HEK293 (cell line): ENCODE measurements at regions not wholly inside any gene's neighbourhood (a gene's known extent, or its start where the extent isn't known, plus 50 kb on each side); places are given as distances from the start of the nearest gene placed in this dataset.

Source experiments
- CTCF ChIP-seq: fragments of 450-650 bp; formaldehyde crosslinking; IDR thresholded peaks from 2 replicates; pipeline ENCODE4 v1.5.1; 2016; ENCODE audit warnings: missing biosample characterization, missing genetic modification characterization
- GLIS2 ChIP-seq: fragments of 450-650 bp; formaldehyde crosslinking; IDR thresholded peaks from 2 replicates; pipeline ENCODE4 v1.5.1; 2016; ENCODE audit warnings: missing biosample characterization, missing genetic modification characterization
- HOXA7 ChIP-seq: sonication (generic); formaldehyde crosslinking; IDR thresholded peaks from 2 replicates; pipeline ENCODE4 v1.8.1; 2022; ENCODE audit warnings: missing genetic modification reagents, borderline replicate concordance
- KLF1 ChIP-seq: fragments of 450-650 bp; formaldehyde crosslinking; IDR thresholded peaks from 2 replicates; pipeline ENCODE4 v1.5.1; 2016; ENCODE audit warnings: missing biosample characterization, missing genetic modification characterization
- KLF9 ChIP-seq: fragments of 450-650 bp; formaldehyde crosslinking; IDR thresholded peaks from 2 replicates; pipeline ENCODE4 v1.5.1; 2016; ENCODE audit warnings: missing biosample characterization, missing genetic modification characterization, low read depth
- REST ChIP-seq: fragments of 450-650 bp; formaldehyde crosslinking; IDR thresholded peaks from 2 replicates; pipeline ENCODE4 v1.5.1; 2016; ENCODE audit warnings: missing biosample characterization, missing genetic modification characterization
- ZBTB11 ChIP-seq: fragments of 450-650 bp; formaldehyde crosslinking; conservative IDR thresholded peaks from 2 replicates; pipeline ENCODE4 v1.5.1; 2016; ENCODE audit warnings: low read depth, missing biosample characterization, missing genetic modification characterization
- ZBTB21 ChIP-seq: fragments of 450-650 bp; formaldehyde crosslinking; IDR thresholded peaks from 2 replicates; pipeline ENCODE4 v1.5.1; 2017; ENCODE audit warnings: missing biosample characterization, missing genetic modification characterization
- ZNF274 ChIP-seq, 2 experiments: fragments of 200-500 bp in 1 of 2; fragments of 450-650 bp in 1 of 2; sonication (Bioruptor generic) in 1 of 2; formaldehyde crosslinking in 1 of 2; IDR thresholded peaks; 2 replicates each; pipeline versions ENCODE4 v1.5.1 to v1.6.1; 2014 to 2016; ENCODE audit warnings: borderline replicate concordance in 1 of 2, inconsistent platforms in 1 of 2, low read length in 1 of 2, missing biosample characterization in 1 of 2, missing genetic modification characterization in 1 of 2
- ZNF311 ChIP-seq: fragments of 450-650 bp; formaldehyde crosslinking; IDR thresholded peaks from 2 replicates; pipeline ENCODE4 v1.5.1; 2017; ENCODE audit warnings: missing biosample characterization, missing genetic modification characterization, borderline replicate concordance

- TF ChIP-seq CTCF (tag by site-specific recombination) (no peak), ZBTB11 (tag by site-specific recombination) (no peak), REST (no peak), GLIS2 (tag by site-specific recombination) (no peak), ZBTB21 (tag by site-specific recombination) (no peak), KLF9 (tag by site-specific recombination) (no peak), KLF1 (tag by site-specific recombination) (no peak), HOXA7 (no peak), ZNF311 (no peak), ZNF274 (IDR thresholded peaks at IDR 0.05; ENCODE audit: low read length) (no peak), ZNF274 (tag by site-specific recombination; IDR thresholded peaks at IDR 0.05; ENCODE audit: borderline replicate concordance) (no peak)
Measured at GRCh38 chr1:58880592-58880991, 96.7 kb upstream of the JUN start.
